ENCODE measurements at regions not wholly inside any gene's neighbourhood (a gene's known extent, or its start where the extent isn't known, plus 50 kb on each side); places are given as distances from the start of the nearest gene placed in this dataset.

DNA sequence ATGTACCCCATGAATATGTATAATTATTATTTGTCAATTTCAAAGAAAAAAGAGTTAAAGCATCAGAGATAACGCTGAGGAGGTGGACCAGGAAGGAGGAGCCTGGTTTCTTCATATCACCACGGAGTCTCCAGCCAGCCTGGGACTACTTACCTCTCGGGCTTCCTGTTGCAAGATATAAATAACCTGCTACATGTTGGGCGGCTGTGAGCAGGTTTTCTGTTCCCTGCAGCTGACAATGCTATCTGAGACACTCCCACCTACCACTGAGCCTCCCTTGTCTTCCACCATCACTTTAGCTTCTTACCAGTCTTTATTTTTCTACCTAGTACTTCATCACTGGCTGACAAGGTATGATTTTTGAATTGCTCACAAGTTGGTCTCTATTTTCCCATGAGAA lies 102.7 kb upstream of the CPEB4 start:
- no peak for DNase-seq

DNA sequence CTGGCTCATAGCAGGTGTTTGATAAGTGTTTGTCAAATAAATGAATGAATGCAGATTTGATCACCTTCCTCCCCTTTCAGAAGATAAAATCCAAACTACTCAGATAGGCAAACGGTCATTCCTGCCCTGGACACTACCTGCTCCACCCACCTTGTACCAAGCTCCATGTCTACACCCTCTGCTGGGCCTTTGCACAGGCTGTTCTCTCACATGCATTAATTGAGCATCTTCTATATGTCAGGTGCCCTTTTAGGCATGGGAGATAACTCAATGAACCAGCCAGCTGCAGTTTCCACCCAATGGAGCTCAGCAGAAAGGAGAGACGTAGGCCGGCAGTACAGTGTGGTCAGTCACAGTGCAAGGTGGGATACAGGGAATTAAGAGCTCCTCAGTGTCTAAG lies 102.3 kb upstream of the CPEB4 start:
- no peaks in the 10 kb centered on the region for H3K36me3 ChIP-seq (ENCODE audit: control insufficient read depth in 3 of 3, insufficient read depth in 2 of 3, low read depth in 1 of 3, low read length in 3 of 3)
- H3K9me3 ChIP-seq (ENCODE audit: control insufficient read depth in 2 of 2, insufficient read depth in 1 of 2, low read depth in 1 of 2, low read length in 1 of 2) = no peaks in the 10 kb centered on the region
- DNase-seq = no peak
- no peak overlapping the region for H3K4me3 ChIP-seq (ENCODE audit: low read depth in 1 of 3, low read length in 3 of 3)
- FAIRE-seq = no peak
- H3K27ac ChIP-seq (ENCODE audit: low read depth in 1 of 3, low read length in 2 of 3) = no peak overlapping the region
- peaks cover 7 to 30% (median 7%) of the 10 kb centered on the region in 3 donors for H3K4me1 ChIP-seq (ENCODE audit: control insufficient read depth in 3 of 3, insufficient read depth in 2 of 3, low read depth in 1 of 3, low read length in 2 of 3)
- WGBS, 3 donors = 67 to 77% (median 75%) methylated on average over 3 of the region's 3 CpGs
- H3K27me3 ChIP-seq (ENCODE audit: control insufficient read depth in 3 of 3, insufficient read depth in 3 of 3, low read length in 3 of 3) = no peaks in the 10 kb centered on the region

More for the DNA sequence above, 102.7 kb upstream of the CPEB4 start:
- no peaks in the 10 kb centered on the region for H3K9me3 ChIP-seq (ENCODE audit: control insufficient read depth in 2 of 2, insufficient read depth in 1 of 2, low read depth in 1 of 2, low read length in 1 of 2)
- peaks cover 7 to 25% (median 7%) of the 10 kb centered on the region in 3 donors for H3K4me1 ChIP-seq (ENCODE audit: control insufficient read depth in 3 of 3, insufficient read depth in 2 of 3, low read depth in 1 of 3, low read length in 2 of 3)
- WGBS, 3 donors = 49 to 78% (median 57%) methylated on average over 4 of the region's 4 CpGs
- FAIRE-seq = no peak
- no peak overlapping the region for H3K4me3 ChIP-seq (ENCODE audit: low read depth in 1 of 3, low read length in 3 of 3)
- H3K36me3 ChIP-seq (ENCODE audit: control insufficient read depth in 3 of 3, insufficient read depth in 2 of 3, low read depth in 1 of 3, low read length in 3 of 3) = no peaks in the 10 kb centered on the region
- no peak overlapping the region for H3K27ac ChIP-seq (ENCODE audit: low read depth in 1 of 3, low read length in 2 of 3)
- H3K27me3 ChIP-seq (ENCODE audit: control insufficient read depth in 3 of 3, insufficient read depth in 3 of 3, low read length in 3 of 3) = no peaks in the 10 kb centered on the region

DNA sequence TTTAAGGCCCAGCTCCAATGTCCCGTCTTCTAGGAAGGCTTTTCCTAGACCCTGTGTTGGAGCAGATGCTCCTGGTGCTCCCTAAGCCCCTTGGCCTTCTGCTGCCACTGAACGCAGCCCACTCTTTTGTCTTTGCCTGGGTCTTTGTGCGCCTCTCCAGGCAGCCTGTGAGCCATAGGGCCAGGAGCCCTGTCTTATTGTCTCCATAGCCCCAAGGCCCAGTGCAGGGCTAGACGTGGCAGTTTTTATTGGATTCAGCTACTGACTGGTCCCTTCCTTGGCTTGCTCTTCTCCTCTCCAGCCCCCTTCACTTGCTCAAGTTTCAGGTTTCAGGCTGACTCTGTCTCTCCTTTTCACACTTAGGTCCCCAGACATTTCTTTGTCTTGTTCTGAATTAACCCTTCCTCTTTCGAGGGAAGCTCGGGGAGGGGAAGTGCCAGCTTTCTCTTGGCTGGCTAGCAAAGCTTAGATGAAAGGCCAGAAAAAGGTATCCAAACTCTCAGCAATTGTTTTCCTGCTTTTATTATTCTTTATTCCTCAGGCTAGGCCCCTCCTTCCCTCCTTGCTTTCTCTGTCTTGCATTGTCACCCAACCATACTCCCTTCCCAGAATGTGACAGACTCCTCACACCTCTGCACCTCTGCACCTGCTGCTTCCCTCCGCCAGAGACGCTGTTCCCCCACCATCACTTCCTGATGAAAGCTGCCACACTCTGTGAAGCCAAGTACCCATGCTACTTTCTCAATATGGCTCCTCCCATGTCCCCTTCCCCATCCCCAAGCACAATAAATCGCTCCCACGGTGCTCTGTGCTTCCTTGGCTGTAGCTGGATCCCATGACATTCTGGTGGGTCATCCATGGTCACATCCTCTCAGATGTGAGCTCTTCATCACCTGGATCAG lies 101.6 kb upstream of the CPEB4 start:
- no peak for DNase-seq
- H3K4me1 ChIP-seq (ENCODE audit: control insufficient read depth in 3 of 3, insufficient read depth in 2 of 3, low read depth in 1 of 3, low read length in 2 of 3) = peaks cover 7 to 32% (median 7%) of the 10 kb centered on the region in 3 donors
- no peaks in the 10 kb centered on the region for H3K27me3 ChIP-seq (ENCODE audit: control insufficient read depth in 3 of 3, insufficient read depth in 3 of 3, low read length in 3 of 3)
- WGBS, 3 donors = 79 to 93% (median 79%) methylated on average over 10 of the region's 10 CpGs
- no peak overlapping the region for H3K4me3 ChIP-seq (ENCODE audit: low read depth in 1 of 3, low read length in 3 of 3)
- H3K27ac ChIP-seq (ENCODE audit: low read depth in 1 of 3, low read length in 2 of 3) = no peak overlapping the region
- FAIRE-seq = no peak
- H3K9me3 ChIP-seq (ENCODE audit: control insufficient read depth in 2 of 2, insufficient read depth in 1 of 2, low read depth in 1 of 2, low read length in 1 of 2) = no peaks in the 10 kb centered on the region
- H3K36me3 ChIP-seq (ENCODE audit: control insufficient read depth in 3 of 3, insufficient read depth in 2 of 3, low read depth in 1 of 3, low read length in 3 of 3) = no peaks in the 10 kb centered on the region

DNA sequence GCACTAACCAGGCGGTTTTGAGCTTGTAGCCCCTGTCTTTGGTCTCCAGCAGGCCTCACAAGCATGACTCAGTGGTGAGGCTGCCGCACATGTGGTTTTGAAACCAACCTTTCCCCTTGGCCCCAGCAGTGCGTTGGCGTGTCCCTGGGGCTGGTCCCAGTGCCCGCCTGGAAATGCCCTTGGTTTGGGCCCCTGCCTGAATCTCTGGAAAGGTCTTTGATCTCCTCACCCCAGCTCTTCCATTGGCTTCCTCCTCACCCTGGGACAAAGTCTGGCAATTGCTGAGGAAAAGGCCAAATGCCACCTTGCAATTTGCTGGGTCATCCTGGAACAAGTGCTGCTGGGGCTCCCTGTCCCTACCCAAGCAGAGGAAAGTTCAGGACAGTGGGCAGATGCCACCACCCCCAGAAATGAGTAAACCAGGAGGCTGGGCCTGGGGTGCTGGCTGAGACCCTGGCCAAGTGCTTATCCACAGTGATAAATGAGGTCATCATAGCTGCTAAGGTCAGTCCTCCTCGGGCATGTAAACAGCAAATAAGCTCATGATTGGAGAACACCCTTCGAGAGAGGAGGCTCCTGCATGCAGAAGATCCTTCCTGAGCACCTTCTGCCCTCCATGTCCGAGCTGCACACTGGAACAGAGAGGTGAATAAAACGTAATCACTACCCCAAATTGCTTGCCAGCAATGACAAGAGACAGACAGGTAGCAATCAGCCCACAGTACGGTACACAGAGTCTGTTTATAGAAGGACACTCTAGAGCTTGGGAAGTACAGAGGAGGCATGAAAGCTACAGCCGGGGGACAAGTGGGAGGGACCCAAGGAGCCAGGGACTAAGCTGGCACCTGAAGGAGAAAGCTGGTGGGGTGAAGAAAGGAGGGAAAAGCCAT lies 98.9 kb upstream of the CPEB4 start:
- Histone ChIP-seq H3K27me3 (ENCODE audit: control insufficient read depth in 3 of 3, insufficient read depth in 3 of 3, low read length in 3 of 3) (no peaks in the 10 kb centered on the region), H3K9me3 (ENCODE audit: control insufficient read depth in 2 of 2, insufficient read depth in 1 of 2, low read depth in 1 of 2, low read length in 1 of 2) (no peaks in the 10 kb centered on the region), H3K4me1 (ENCODE audit: control insufficient read depth in 3 of 3, insufficient read depth in 2 of 3, low read depth in 1 of 3, low read length in 2 of 3) (peaks cover 4 to 35% (median 4%) of the 10 kb centered on the region in 3 donors), H3K4me3 (ENCODE audit: low read depth in 1 of 3, low read length in 3 of 3) (no peak overlapping the region), H3K27ac (ENCODE audit: low read depth in 1 of 3, low read length in 2 of 3) (peak overlapping the region; percentile 64 to 89 (median 75)), H3K36me3 (ENCODE audit: control insufficient read depth in 3 of 3, insufficient read depth in 2 of 3, low read depth in 1 of 3, low read length in 3 of 3) (no peaks in the 10 kb centered on the region)
- 24 to 54% (median 35%) methylated on average over 11 of the region's 11 CpGs for WGBS, 3 donors
- FAIRE-seq = no peak
- peak; percentile 88 to 93 for DNase-seq

DNA sequence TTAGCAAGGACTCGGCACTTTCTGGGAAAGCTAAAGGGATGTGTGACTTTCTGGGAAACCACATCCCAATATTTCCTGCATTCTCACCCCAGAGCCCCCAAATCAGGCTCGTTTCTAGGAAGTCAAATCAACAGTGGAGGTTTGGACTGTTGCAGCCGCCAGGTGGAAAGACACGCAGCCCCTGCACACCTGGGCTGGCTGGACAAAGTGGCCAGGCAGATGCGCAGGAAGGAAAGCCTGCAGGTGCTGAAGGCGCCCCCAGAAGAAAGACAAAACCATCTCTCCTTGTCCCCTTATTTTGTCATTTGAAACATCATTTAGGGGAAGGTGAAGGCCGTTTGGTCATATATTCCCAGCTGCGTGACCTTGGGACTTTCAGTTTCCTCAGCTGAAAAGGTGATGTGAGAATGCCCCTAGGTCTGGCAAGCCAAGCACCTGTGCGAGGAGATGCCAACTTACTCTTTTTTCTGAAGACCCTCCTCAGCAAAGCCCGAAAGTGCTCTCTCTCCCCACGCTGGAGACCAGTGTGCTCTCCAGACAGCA lies 97.9 kb upstream of the CPEB4 start:
- Histone ChIP-seq H3K27me3 (ENCODE audit: control insufficient read depth in 3 of 3, insufficient read depth in 3 of 3, low read length in 3 of 3) (no peaks in the 10 kb centered on the region), H3K36me3 (ENCODE audit: control insufficient read depth in 3 of 3, insufficient read depth in 2 of 3, low read depth in 1 of 3, low read length in 3 of 3) (no peaks in the 10 kb centered on the region), H3K9me3 (ENCODE audit: control insufficient read depth in 2 of 2, insufficient read depth in 1 of 2, low read depth in 1 of 2, low read length in 1 of 2) (no peaks in the 10 kb centered on the region), H3K4me1 (ENCODE audit: control insufficient read depth in 3 of 3, insufficient read depth in 2 of 3, low read depth in 1 of 3, low read length in 2 of 3) (peaks cover 4 to 42% (median 10%) of the 10 kb centered on the region in 3 donors), H3K27ac (ENCODE audit: low read depth in 1 of 3, low read length in 2 of 3) (peak overlapping the region in 2 of 3 donors; percentile 75 to 89), H3K4me3 (ENCODE audit: low read depth in 1 of 3, low read length in 3 of 3) (no peak overlapping the region)
- WGBS, 3 donors = 69 to 75% (median 69%) methylated on average over 11 of the region's 11 CpGs
- FAIRE-seq (no peak), DNase-seq (no peak)

DNA sequence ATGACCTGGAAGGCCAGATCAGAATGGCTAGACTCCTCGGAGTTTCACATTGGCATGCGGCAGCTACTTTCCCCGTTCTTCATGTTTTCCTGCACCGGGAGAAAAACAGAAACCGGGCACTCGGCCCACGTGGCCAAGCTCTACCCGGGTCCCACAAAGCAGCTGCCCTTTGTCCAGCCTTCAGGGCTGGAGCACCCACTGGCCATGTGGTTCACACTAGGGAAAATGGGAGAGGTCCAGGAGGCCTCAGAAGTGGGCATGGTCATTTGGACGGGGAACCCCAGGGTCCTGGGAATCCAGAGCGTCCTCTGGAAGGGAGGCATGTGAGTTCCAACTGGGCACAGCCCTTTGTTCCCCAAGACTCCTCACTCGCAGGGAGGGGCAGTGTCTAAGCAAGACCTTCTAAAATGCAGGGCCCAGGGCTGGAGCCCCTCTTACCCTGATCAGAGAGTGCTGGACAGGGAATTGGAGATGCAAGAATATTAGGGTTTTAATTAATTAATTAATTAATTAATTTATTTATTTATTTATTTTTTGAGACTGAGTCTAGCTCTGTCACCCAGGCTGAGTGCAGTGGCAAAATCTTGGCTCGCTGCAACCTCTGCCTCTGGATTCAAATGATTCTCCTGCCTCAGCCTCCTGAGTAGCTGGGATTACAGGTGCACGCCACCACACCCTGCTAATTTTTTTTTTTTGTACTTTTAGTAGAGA lies 97.2 kb upstream of the CPEB4 start:
- WGBS, 3 donors = 73 to 87% (median 73%) methylated on average over 13 of the region's 13 CpGs
- Histone ChIP-seq H3K36me3 (ENCODE audit: control insufficient read depth in 3 of 3, insufficient read depth in 2 of 3, low read depth in 1 of 3, low read length in 3 of 3) (no peaks in the 10 kb centered on the region), H3K4me3 (ENCODE audit: low read depth in 1 of 3, low read length in 3 of 3) (no peak overlapping the region), H3K27ac (ENCODE audit: low read depth in 1 of 3, low read length in 2 of 3) (peak overlapping the region in 2 of 3 donors; percentile 10 to 13), H3K4me1 (ENCODE audit: control insufficient read depth in 3 of 3, insufficient read depth in 2 of 3, low read depth in 1 of 3, low read length in 2 of 3) (peaks cover 4 to 42% (median 10%) of the 10 kb centered on the region in 3 donors), H3K27me3 (ENCODE audit: control insufficient read depth in 3 of 3, insufficient read depth in 3 of 3, low read length in 3 of 3) (no peaks in the 10 kb centered on the region), H3K9me3 (ENCODE audit: control insufficient read depth in 2 of 2, insufficient read depth in 1 of 2, low read depth in 1 of 2, low read length in 1 of 2) (no peaks in the 10 kb centered on the region)
- no peak for FAIRE-seq
- no peak for DNase-seq

DNA sequence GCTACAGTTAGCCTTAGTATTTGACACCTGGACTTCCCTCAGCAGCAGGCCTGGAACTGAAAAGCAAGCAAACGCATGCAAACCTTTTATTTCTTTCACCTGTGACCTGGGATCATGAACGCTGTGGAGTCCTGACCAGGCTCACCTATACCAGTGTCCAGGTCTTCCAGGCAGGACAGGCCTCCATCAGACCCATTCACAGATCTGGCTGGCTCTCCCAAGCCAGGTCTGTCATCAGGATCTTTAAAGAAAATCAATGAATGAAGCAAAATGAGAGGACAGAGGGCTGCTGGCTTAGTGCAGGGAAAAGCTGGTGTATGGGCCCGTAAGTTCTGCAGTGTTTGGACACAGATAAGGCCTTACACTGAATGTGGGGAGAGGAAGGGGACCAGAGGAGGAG lies 96.3 kb upstream of the CPEB4 start:
- DNase-seq (no peak), FAIRE-seq (no peak)
- Histone ChIP-seq H3K27ac (ENCODE audit: low read depth in 1 of 3, low read length in 2 of 3) (peak overlapping the region in 2 of 3 donors; percentile 33 to 50), H3K36me3 (ENCODE audit: control insufficient read depth in 3 of 3, insufficient read depth in 2 of 3, low read depth in 1 of 3, low read length in 3 of 3) (no peaks in the 10 kb centered on the region), H3K4me1 (ENCODE audit: control insufficient read depth in 3 of 3, insufficient read depth in 2 of 3, low read depth in 1 of 3, low read length in 2 of 3) (peaks cover 4 to 42% (median 10%) of the 10 kb centered on the region in 3 donors), H3K9me3 (ENCODE audit: control insufficient read depth in 2 of 2, insufficient read depth in 1 of 2, low read depth in 1 of 2, low read length in 1 of 2) (no peaks in the 10 kb centered on the region), H3K27me3 (ENCODE audit: control insufficient read depth in 3 of 3, insufficient read depth in 3 of 3, low read length in 3 of 3) (no peaks in the 10 kb centered on the region), H3K4me3 (ENCODE audit: low read depth in 1 of 3, low read length in 3 of 3) (no peak overlapping the region)
- 71 to 85% (median 75%) methylated on average over 3 of the region's 3 CpGs for WGBS, 3 donors

Data from small intestine (tissue), 7 donors.